Activated B cell treated with CpG ODN at 0.5 μM for 24 hours (primary cell): ENCODE measurements at regions not wholly inside any gene's neighbourhood (a gene's known extent, or its start where the extent isn't known, plus 50 kb on each side); places are given as distances from the start of the nearest gene placed in this dataset.

Experiments
- ATAC-seq: fragments of 200-7000 bp; cut with Tn5 transposase; one replicate; pipeline ENCODE4 v1.10.0; 2021; ENCODE audit warnings: low read depth, mild to moderate bottlenecking, moderate library complexity
- CTCF ChIA-PET: fragments of 350-600 bp; sonication (Branson Sonifier 250); formaldehyde crosslinking; loops from one replicate; lab custom pipeline; 2021; ENCODE audit warnings: antibody characterized with exemption; lab: Charles Lee
- POLR2A ChIA-PET: fragments of 350-600 bp; sonication (Branson Sonifier 250); formaldehyde crosslinking; loops from one replicate; lab custom pipeline; 2021; ENCODE audit warnings: antibody characterized with exemption; lab: Charles Lee
- DNase-seq: peaks from one replicate; pipeline ENCODE4 v3.0.0; 2022
- H3K27ac Mint-ChIP-seq: one replicate; pipeline ENCODE4 v1.8.0; 2020; ENCODE audit warnings: mixed read lengths
- H3K27me3 Mint-ChIP-seq: one replicate; pipeline ENCODE4 v1.8.0; 2021; ENCODE audit warnings: mixed read lengths
- H3K36me3 Mint-ChIP-seq: one replicate; pipeline ENCODE4 v1.8.0; 2021; ENCODE audit warnings: low read depth, mixed read lengths
- H3K4me1 Mint-ChIP-seq: one replicate; pipeline ENCODE4 v1.8.0; 2021; ENCODE audit warnings: mixed read lengths
- H3K4me3 Mint-ChIP-seq: one replicate; pipeline ENCODE4 v1.8.0; 2020; ENCODE audit warnings: mild to moderate bottlenecking, mixed read lengths
- H3K9me3 Mint-ChIP-seq: one replicate; pipeline ENCODE4 v1.8.0; 2020; ENCODE audit warnings: mixed read lengths
- CTCF ChIP-seq: fragments of 200-600 bp; IDR thresholded peaks from one replicate; pipeline ENCODE4 v1.8.0; 2022; ENCODE audit warnings: antibody characterized with exemption, mild to moderate bottlenecking
- intact Hi-C: fragments of 100-400 bp; cut with micrococcal nuclease; formaldehyde crosslinking; loops from one replicate; pipeline ENCODE4 v1.15.1; 2024

- ChIA-PET CTCF (interaction anchor here (0.8 to 1.4 kb wide), 4 partner anchors 11 to 1197 kb away, joined by 3 to 4 read pairs (median 3); no protein-coding TSS in a partner anchor), POLR2A (no interaction called here)
- Mint-ChIP-seq H3K9me3 (no peaks in the 10 kb centered on the region), H3K36me3 (no peaks in the 10 kb centered on the region), H3K4me1 (peaks cover 3% of the 10 kb centered on the region), H3K27me3 (peaks cover 5% of the 10 kb centered on the region), H3K4me3 (no peak overlapping the region), H3K27ac (no peak overlapping the region)
- peak; percentile 79 for TF ChIP-seq CTCF
- intact Hi-C loops = loop anchor here (1.0 to 10.0 kb wide), 3 partner anchors 166 to 1197 kb away; no protein-coding TSS in a partner anchor
- ATAC-seq (peak; percentile 60), DNase-seq (no peak)
These were observed 493.4 kb downstream of the TNS3 start for GRCh38 chr7:47088329-47089067.

- CTCF ChIA-PET = interaction anchor here (0.8 to 1.4 kb wide), 4 partner anchors 12 to 1197 kb away, joined by 3 to 4 read pairs (median 3); no protein-coding TSS in a partner anchor
- no peak overlapping the region for H3K4me3 Mint-ChIP-seq
- H3K27me3 Mint-ChIP-seq = peaks cover 5% of the 10 kb centered on the region
- ATAC-seq = no peak
- no peak overlapping the region for H3K27ac Mint-ChIP-seq
- TF ChIP-seq CTCF = no peak
- no peak for DNase-seq
- POLR2A ChIA-PET = no interaction called here
- H3K4me1 Mint-ChIP-seq = peaks cover 3% of the 10 kb centered on the region
- intact Hi-C loops = loop anchor here (10.0 kb wide), 1 partner anchor 167 kb away; no protein-coding TSS in a partner anchor
- H3K36me3 Mint-ChIP-seq = no peaks in the 10 kb centered on the region
- H3K9me3 Mint-ChIP-seq = no peaks in the 10 kb centered on the region
These were observed 494.0 kb downstream of the TNS3 start for GRCh38 chr7:47087866-47088265.

GRCh38 chr7:47085491-47086275 lies 496.2 kb downstream of the TNS3 start:
- CTCF ChIA-PET = no interaction called here
- H3K4me1 Mint-ChIP-seq = peaks cover 3% of the 10 kb centered on the region
- H3K4me3 Mint-ChIP-seq = no peak overlapping the region
- POLR2A ChIA-PET = no interaction called here
- DNase-seq (no peak), ATAC-seq (no peak)
- H3K36me3 Mint-ChIP-seq = no peaks in the 10 kb centered on the region
- no peak overlapping the region for H3K27ac Mint-ChIP-seq
- no peak for TF ChIP-seq CTCF
- peaks cover 2% of the 10 kb centered on the region for H3K27me3 Mint-ChIP-seq
- H3K9me3 Mint-ChIP-seq = no peaks in the 10 kb centered on the region
- intact Hi-C loops = loop anchor here (10.0 kb wide), 1 partner anchor 169 kb away; no protein-coding TSS in a partner anchor

- Mint-ChIP-seq H3K27ac (no peak overlapping the region), H3K4me1 (peaks cover 2% of the 10 kb centered on the region), H3K36me3 (no peaks in the 10 kb centered on the region), H3K9me3 (no peaks in the 10 kb centered on the region), H3K4me3 (no peak overlapping the region), H3K27me3 (no peaks in the 10 kb centered on the region)
- intact Hi-C loops = loop anchor here (10.0 kb wide), 1 partner anchor 171 kb away; no protein-coding TSS in a partner anchor
- no peak for DNase-seq
- CTCF ChIA-PET = no interaction called here
- ATAC-seq = no peak
- POLR2A ChIA-PET = no interaction called here
- TF ChIP-seq CTCF = no peak
These were observed 498.2 kb downstream of the TNS3 start for GRCh38 chr7:47083476-47084250.
